OCI-LY3 (cell line): ENCODE measurements at regions not wholly inside any gene's neighbourhood (a gene's known extent, or its start where the extent isn't known, plus 50 kb on each side); places are given as distances from the start of the nearest gene placed in this dataset.

Source experiments
- EZH2phosphoT487 ChIP-seq: fragments of 200-600 bp; shearing (Covaris generic); IDR thresholded peaks from 2 replicates; pipeline ENCODE4 v1.6.1; 2018; ENCODE audit warnings: antibody characterized with exemption, mixed run types, low read depth
- TF ChIP-seq, protein P1 (sequence below): fragments of 200-600, 300-600 bp; sonication (generic); IDR thresholded peaks from 2 replicates; pipeline ENCODE4 v1.5.1; 2014; ENCODE audit warnings: antibody characterized with exemption, low read length, low read depth

DNA sequence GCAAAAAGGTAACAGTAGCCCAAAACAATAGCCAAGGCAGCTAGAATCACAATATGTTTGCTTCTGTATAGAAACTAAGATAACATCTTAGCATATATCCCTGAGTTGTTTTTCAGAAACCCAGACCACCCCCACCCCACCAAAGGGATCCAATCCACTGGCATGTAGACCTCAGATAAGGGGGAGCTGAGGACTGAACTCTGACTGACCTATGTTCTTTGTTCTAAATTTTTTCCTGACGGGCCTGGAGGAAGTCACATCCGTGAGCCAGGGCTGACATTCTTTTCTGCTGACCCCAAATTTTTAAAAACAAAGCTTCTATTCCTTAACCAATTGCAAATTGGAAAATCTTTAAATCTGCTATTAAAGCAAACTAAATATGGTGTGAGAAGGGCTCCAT, 493.9 kb upstream of the IGFBP3 start:
- TF ChIP-seq, protein P1, sequence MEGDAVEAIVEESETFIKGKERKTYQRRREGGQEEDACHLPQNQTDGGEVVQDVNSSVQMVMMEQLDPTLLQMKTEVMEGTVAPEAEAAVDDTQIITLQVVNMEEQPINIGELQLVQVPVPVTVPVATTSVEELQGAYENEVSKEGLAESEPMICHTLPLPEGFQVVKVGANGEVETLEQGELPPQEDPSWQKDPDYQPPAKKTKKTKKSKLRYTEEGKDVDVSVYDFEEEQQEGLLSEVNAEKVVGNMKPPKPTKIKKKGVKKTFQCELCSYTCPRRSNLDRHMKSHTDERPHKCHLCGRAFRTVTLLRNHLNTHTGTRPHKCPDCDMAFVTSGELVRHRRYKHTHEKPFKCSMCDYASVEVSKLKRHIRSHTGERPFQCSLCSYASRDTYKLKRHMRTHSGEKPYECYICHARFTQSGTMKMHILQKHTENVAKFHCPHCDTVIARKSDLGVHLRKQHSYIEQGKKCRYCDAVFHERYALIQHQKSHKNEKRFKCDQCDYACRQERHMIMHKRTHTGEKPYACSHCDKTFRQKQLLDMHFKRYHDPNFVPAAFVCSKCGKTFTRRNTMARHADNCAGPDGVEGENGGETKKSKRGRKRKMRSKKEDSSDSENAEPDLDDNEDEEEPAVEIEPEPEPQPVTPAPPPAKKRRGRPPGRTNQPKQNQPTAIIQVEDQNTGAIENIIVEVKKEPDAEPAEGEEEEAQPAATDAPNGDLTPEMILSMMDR, result no peak
- no peak for TF ChIP-seq EZH2phosphoT487
